Mesothelial cell of epicardium (in vitro differentiated cells): ENCODE measurements at regions not wholly inside any gene's neighbourhood (a gene's known extent, or its start where the extent isn't known, plus 50 kb on each side); places are given as distances from the start of the nearest gene placed in this dataset.
"Not testable (repeated sequence)": the region's sequence is repeated elsewhere in the genome, so short reads cannot be mapped to it uniquely, and the experiment has no call there.

Experiments used
- DNase-seq, 2 experiments: peaks; one replicate each; pipeline ENCODE4 v3.0.0; 2021; ENCODE audit warnings: low spot score in 2 of 2; ENCODE audit not compliant: unreplicated experiment in 2 of 2
- H3K27ac Mint-ChIP-seq: 2 replicates; pipeline ENCODE4 v1.8.0; 2021; ENCODE audit warnings: mixed read lengths
- H3K27me3 Mint-ChIP-seq: 2 replicates; pipeline ENCODE4 v1.8.0; 2021; ENCODE audit warnings: low read depth, mixed read lengths
- H3K36me3 Mint-ChIP-seq: 2 replicates; pipeline ENCODE4 v1.8.0; 2021; ENCODE audit warnings: mixed read lengths
- H3K4me1 Mint-ChIP-seq: 2 replicates; pipeline ENCODE4 v1.8.0; 2021; ENCODE audit warnings: mixed read lengths
- H3K4me3 Mint-ChIP-seq: 2 replicates; pipeline ENCODE4 v1.8.0; 2021; ENCODE audit warnings: mild to moderate bottlenecking, moderate library complexity, mixed read lengths
- H3K9me3 Mint-ChIP-seq: 2 replicates; pipeline ENCODE4 v1.8.0; 2021; ENCODE audit warnings: mixed read lengths

DNA sequence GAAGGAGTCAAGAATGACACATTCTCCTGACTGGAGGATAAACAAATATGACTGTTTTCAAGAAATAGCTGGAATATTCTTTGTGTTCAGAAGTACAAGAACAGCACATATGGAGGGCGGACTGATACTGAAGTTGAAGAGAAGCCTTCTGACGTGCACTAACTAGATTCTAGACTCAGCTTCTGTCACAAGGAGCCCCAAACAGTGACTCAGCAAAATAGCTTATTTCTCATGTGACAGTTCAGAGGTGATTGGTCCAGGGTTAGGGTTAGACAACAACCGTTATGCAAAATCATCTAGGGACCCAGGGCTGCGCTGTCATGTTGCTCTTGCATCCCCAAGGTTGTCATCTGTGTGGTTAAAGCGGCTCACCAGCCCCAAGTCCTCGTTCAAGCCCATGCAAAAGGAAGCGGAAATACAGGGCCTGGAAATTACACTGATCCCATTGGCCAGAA lies 76.6 kb downstream of the LAT start:
- not testable (repeated sequence) for H3K36me3 Mint-ChIP-seq, H3K4me1 Mint-ChIP-seq, H3K27ac Mint-ChIP-seq, DNase-seq, H3K27me3 Mint-ChIP-seq, H3K4me3 Mint-ChIP-seq, H3K9me3 Mint-ChIP-seq

- H3K27me3 Mint-ChIP-seq, H3K4me1 Mint-ChIP-seq, H3K9me3 Mint-ChIP-seq, DNase-seq, H3K36me3 Mint-ChIP-seq, H3K27ac Mint-ChIP-seq, H3K4me3 Mint-ChIP-seq: not testable (repeated sequence)
Observed at GRCh38 chr16:29060022-29060810, 75.4 kb downstream of the LAT start.

GRCh38 chr16:29059575-29059974 lies 74.7 kb downstream of the LAT start:
- H3K27me3 Mint-ChIP-seq, H3K9me3 Mint-ChIP-seq, H3K36me3 Mint-ChIP-seq, H3K27ac Mint-ChIP-seq, H3K4me3 Mint-ChIP-seq, DNase-seq, H3K4me1 Mint-ChIP-seq: not testable (repeated sequence)
